GM19452 (cell line): ENCODE measurements at regions not wholly inside any gene's neighbourhood (a gene's known extent, or its start where the extent isn't known, plus 50 kb on each side); places are given as distances from the start of the nearest gene placed in this dataset.

Experiments used
- ATAC-seq: cut with Tn5 transposase; IDR thresholded peaks from one replicate; pipeline ENCODE4 v1.9.1; 2021; ENCODE audit not compliant: unreplicated experiment

GRCh38 chr2:21386666-21387065 lies 262.9 kb downstream of the TDRD15 start:
- no peak for ATAC-seq

DNA sequence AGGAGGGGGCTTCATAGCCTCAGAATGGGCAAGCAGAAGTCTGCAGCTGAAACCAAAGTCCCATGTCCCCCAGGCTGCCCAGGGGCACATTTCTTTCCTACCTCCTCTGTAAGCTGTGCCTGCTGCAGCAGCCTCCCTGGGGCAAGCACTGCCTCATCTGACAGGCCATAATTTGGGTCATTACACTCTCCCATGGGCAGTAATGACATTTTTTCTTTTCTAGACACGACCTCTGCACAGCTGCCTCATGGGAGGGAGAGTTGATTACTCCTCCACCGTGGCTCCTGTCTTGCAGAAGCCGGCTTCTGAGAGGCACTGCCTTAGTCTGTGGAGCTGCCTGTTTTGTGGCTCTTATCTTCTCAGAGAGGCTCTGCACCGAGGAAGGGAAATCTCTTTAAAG lies 268.9 kb downstream of the TDRD15 start:
- no peak for ATAC-seq

GRCh38 chr2:21393173-21393572 lies 269.4 kb downstream of the TDRD15 start:
- ATAC-seq = no peak

GRCh38 chr2:21395366-21395765 lies 271.6 kb downstream of the TDRD15 start:
- ATAC-seq = no peak

DNA sequence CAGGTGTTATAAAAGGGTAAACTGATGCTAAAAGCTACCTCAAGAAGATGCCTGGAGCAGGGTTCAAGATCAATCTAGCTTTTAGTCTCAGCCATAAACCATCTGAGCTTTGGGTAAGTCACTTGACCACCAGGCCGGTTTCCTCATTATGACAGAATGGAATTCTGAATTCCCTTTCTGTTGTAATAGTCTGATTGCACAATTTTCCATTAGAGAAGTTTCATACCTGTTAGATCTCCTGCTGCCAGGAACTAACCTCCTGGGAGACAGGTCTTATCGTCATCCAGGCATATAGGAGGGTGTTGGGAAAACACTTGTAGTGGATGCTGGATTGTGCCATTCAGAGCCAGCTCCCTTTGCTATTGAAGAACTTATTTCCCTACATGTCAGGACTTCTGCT lies 272.5 kb downstream of the TDRD15 start:
- ATAC-seq = no peak

DNA sequence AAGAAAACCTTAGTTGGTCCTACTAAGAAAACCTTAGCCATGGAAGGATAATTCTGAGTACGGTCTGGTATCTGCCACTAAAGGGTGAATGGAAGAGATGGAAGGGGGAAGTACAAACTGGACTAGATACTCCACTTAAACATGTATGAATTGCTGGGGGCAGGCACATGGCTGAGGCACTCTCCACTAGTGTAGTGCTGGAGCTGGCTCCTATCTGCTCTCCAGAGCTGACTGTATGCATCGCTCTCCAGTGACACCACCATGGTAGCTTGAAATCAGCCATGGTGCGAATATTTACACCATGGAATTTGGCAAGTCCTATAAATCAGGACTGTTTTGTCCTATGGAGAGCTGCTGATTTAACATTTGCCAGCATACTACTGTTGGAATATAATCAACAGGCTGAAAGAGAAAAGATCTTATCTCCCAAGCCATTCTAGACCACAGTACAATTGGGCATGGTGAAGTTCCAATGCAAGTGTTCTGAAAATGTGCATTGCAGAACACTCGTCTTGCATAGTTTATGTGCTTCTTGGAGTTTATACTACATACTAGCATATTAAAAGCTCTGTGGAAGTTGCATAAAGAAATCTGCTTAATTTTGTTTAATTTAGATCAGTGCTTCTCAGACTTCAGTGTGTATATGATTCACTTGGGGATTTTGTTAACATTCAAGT lies 277.4 kb downstream of the TDRD15 start:
- no peak for ATAC-seq

DNA sequence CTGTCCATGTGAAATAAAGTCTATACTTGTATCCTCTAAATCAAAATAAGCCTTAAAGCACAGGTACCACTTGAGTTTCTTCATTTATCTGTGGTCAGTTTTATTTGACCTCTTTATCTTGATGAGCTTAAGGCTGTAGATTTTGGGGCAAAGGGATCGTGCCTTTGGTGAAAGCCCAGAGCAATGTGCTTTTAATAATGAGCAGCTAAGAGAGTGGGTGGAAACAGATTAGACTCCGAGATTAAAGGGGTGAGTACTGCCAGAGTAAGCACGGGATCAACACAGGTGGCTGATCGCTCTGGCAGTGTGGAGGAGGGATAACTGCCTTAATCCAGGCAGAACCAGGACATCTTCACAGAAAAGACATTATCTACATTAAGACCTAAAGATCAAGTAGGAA lies 280.4 kb downstream of the TDRD15 start:
- no peak for ATAC-seq

- ATAC-seq = no peak
Measured at GRCh38 chr2:21404827-21405625, 281.3 kb downstream of the TDRD15 start.

DNA sequence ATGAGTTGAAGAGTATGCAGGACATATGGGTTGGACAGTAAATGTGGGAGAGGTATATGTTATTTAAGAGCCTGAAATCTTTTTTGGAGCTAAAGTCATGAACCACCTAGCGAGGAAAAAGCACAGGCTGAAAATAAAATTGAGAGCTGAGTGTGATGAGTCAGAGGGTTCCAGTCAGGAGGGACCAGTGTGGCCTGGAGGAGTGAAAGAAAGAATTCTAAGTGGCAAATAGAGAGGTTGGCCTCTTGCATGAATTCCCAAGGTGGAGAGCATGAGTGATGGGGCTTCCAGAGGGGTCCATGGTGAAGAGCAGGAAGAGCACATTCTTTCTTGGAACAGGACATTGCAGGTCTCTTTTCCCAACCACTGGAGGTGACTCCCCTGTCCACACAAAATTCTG lies 282.6 kb downstream of the TDRD15 start:
- no peak for ATAC-seq

- ATAC-seq = no peak
Measured at GRCh38 chr2:21406911-21407310, 283.1 kb downstream of the TDRD15 start.

DNA sequence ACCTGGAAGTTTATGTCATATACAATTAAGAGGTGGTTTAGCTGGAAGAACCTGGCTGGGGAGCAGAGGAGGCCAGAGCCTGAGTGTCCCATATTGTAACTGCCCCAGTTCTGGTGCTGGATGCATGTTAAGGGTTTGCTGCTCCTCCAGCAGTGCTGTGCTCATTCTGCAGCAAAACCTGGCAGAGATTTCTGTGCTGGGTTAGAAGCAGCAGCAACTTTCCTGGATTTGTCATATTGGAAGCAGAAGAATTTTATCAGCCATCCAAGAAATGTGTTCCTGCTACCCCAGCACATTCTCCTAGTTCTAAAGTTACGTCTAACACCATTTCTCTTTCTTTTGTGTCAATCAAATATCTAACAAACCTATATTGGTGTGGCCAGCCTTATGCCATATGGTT lies 284.1 kb downstream of the TDRD15 start:
- no peak for ATAC-seq

- no peak for ATAC-seq
Measured at GRCh38 chr2:21411741-21412140, 288.0 kb downstream of the TDRD15 start.

GRCh38 chr2:21412944-21413443 lies 289.2 kb downstream of the TDRD15 start:
- no peak for ATAC-seq

DNA sequence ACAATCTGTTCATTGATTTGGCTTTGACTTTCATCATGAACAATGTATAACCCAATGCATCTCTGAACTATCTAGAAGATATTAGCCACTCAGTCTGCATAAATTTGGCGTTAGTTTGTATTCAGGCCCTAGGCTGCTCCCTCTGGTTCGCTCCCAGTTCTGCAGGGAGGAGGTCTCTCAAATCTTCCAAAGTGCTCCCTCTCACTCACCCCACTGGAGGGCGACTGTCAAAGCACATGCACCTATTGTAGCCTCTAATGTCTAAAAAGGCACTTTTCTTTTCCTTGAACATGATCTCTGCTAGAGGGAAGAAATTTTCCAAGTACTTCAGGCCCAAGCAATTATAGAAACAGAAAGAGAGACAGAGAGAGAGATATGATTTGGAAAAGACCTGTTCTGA lies 291.5 kb downstream of the TDRD15 start:
- no peak for ATAC-seq

- ATAC-seq = no peak
Measured at GRCh38 chr2:21416226-21416625, 292.5 kb downstream of the TDRD15 start.

GRCh38 chr2:21418456-21418855 lies 294.7 kb downstream of the TDRD15 start:
- no peak for ATAC-seq

DNA sequence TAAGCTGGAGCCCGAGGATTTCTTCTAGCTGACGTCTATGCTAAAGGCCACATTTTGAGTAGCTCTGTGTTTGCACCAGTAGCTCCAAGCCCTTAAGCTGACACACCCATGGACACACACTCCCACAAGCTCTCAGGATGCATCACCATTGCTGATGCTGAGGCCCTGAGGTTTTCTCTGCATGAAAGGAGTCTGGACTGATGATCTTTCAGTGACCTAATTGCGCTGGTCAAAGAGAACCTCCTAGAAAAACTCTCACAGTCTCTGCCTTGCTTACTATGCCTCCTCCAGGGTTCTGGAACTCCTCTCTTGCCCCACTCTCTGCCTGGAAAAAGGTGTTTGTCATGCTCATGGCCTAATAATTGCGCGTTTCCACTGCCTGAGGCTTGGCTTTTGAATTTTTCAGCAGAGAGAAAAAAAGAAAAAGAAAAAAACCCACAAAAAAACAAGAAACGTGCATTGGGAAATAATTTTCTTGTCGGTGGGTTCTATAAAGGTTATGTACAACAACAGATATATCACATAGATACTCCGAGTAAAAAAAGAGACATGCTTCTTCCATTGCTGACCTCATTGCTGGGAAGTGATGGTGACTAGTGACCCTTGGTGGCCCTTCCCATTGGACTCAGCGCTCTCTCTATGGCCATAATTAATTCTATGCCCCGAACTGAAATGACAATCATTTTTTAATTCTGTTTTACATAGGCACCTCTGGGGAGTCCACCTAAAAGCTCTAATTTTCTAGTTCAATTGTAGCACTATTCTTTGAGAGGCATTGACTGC lies 297.0 kb downstream of the TDRD15 start:
- ATAC-seq = no peak

- no peak for ATAC-seq
Measured at GRCh38 chr2:21422050-21422449, 298.3 kb downstream of the TDRD15 start.

- ATAC-seq = no peak
Measured at GRCh38 chr2:21422724-21423522, 299.2 kb downstream of the TDRD15 start.

DNA sequence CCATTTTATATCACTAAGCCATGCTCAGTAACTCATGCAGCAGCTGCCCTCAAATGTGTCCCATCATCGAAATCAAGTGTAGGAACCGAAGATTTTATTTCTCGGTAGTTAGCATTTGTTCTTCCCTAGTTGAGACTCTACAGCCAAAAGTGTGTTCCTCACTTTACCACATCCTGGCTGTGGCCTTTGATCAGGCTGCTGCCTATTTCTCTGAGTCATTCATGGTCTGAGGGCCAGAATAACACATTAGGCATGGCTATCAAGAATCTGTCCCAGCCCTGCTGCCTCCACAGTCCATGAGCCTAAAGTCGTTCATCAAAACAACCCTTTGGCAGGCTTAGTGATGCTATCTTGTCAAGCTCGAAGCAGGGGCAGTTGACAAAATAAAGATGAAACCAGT lies 300.1 kb downstream of the TDRD15 start:
- no peak for ATAC-seq

- no peak for ATAC-seq
Measured at GRCh38 chr2:21424375-21424774, 300.6 kb downstream of the TDRD15 start.
